ENCODE measurements at regions not wholly inside any gene's neighbourhood (a gene's known extent, or its start where the extent isn't known, plus 50 kb on each side); places are given as distances from the start of the nearest gene placed in this dataset.
A peak's percentile ranks its signal among the peaks of the same experiment; 100 is the strongest.

- Histone ChIP-seq H4K20me1 (ENCODE audit: control insufficient read depth, extremely low read depth, insufficient read depth, low read length) (no peaks in the 10 kb centered on the region), H3K36me3 (ENCODE audit: control insufficient read depth, insufficient read depth, low read length) (no peaks in the 10 kb centered on the region), H3K4me2 (ENCODE audit: extremely low read depth, insufficient read depth, low read length) (no peak overlapping the region), H3K9ac (ENCODE audit: insufficient read depth, low read length) (no peak overlapping the region), H3K9me3 (ENCODE audit: control insufficient read depth, insufficient read depth, low read depth, low read length) (no peaks in the 10 kb centered on the region), H3K27me3 (ENCODE audit: control insufficient read depth, insufficient read depth, low read length) (no peaks in the 10 kb centered on the region), H3K4me3 (replicated peaks in 1 of 4; ENCODE audit: control extremely low read depth in 1 of 4, insufficient read depth in 1 of 4, low read depth in 3 of 4, low read length in 4 of 4) (no peak overlapping the region), H3K27ac (ENCODE audit: insufficient read depth, low read length) (no peak overlapping the region), H3K4me1 (ENCODE audit: control insufficient read depth, extremely low read depth, insufficient read depth, low read length) (no peaks in the 10 kb centered on the region), H2AFZ (ENCODE audit: low read length) (no peak overlapping the region), H3K79me2 (ENCODE audit: control insufficient read depth, insufficient read depth, low read length) (no peaks in the 10 kb centered on the region)
- no peak for TF ChIP-seq CTCF (conservative IDR thresholded peaks at IDR 0.05 in 1 of 2, IDR thresholded peaks at IDR 0.05 in 1 of 2; ENCODE audit: low read depth in 1 of 2, low read length in 2 of 2)
- TF ChIP-seq EZH2 (IDR thresholded peaks at IDR 0.05; ENCODE audit: low read length, missing control alignments) = no peak
- no peak for DNase-seq (ENCODE audit: low read depth in 2 of 2)
Observed at GRCh38 chr2:241947004-241947350, 77.4 kb downstream of the RTP5 start.

- H3K36me3 ChIP-seq (ENCODE audit: control insufficient read depth, insufficient read depth, low read length) = no peaks in the 10 kb centered on the region
- H3K4me3 ChIP-seq (replicated peaks in 1 of 4; ENCODE audit: control extremely low read depth in 1 of 4, insufficient read depth in 1 of 4, low read depth in 3 of 4, low read length in 4 of 4) = no peak overlapping the region
- no peaks in the 10 kb centered on the region for H4K20me1 ChIP-seq (ENCODE audit: control insufficient read depth, extremely low read depth, insufficient read depth, low read length)
- H3K79me2 ChIP-seq (ENCODE audit: control insufficient read depth, insufficient read depth, low read length) = no peaks in the 10 kb centered on the region
- H3K27ac ChIP-seq (ENCODE audit: insufficient read depth, low read length) = no peak overlapping the region
- no peak overlapping the region for H3K4me2 ChIP-seq (ENCODE audit: extremely low read depth, insufficient read depth, low read length)
- H3K27me3 ChIP-seq (ENCODE audit: control insufficient read depth, insufficient read depth, low read length) = no peaks in the 10 kb centered on the region
- H3K9me3 ChIP-seq (ENCODE audit: control insufficient read depth, insufficient read depth, low read depth, low read length) = no peaks in the 10 kb centered on the region
- TF ChIP-seq CTCF (conservative IDR thresholded peaks at IDR 0.05 in 1 of 2, IDR thresholded peaks at IDR 0.05 in 1 of 2; ENCODE audit: low read depth in 1 of 2, low read length in 2 of 2) = no peak
- no peak for TF ChIP-seq EZH2 (IDR thresholded peaks at IDR 0.05; ENCODE audit: low read length, missing control alignments)
- H2AFZ ChIP-seq (ENCODE audit: low read length) = no peak overlapping the region
- no peaks in the 10 kb centered on the region for H3K4me1 ChIP-seq (ENCODE audit: control insufficient read depth, extremely low read depth, insufficient read depth, low read length)
- H3K9ac ChIP-seq (ENCODE audit: insufficient read depth, low read length) = no peak overlapping the region
- DNase-seq (ENCODE audit: low read depth in 2 of 2) = no peak
Observed at GRCh38 chr2:241947401-241947800, 77.9 kb downstream of the RTP5 start.

GRCh38 chr2:241947876-241948275 is 78.3 kb downstream of the RTP5 start:
- H3K4me2 ChIP-seq (ENCODE audit: extremely low read depth, insufficient read depth, low read length) = no peak overlapping the region
- no peaks in the 10 kb centered on the region for H3K27me3 ChIP-seq (ENCODE audit: control insufficient read depth, insufficient read depth, low read length)
- H3K27ac ChIP-seq (ENCODE audit: insufficient read depth, low read length) = no peak overlapping the region
- no peaks in the 10 kb centered on the region for H3K4me1 ChIP-seq (ENCODE audit: control insufficient read depth, extremely low read depth, insufficient read depth, low read length)
- DNase-seq (ENCODE audit: low read depth in 2 of 2) = no peak
- H3K9me3 ChIP-seq (ENCODE audit: control insufficient read depth, insufficient read depth, low read depth, low read length) = no peaks in the 10 kb centered on the region
- H3K79me2 ChIP-seq (ENCODE audit: control insufficient read depth, insufficient read depth, low read length) = no peaks in the 10 kb centered on the region
- H3K9ac ChIP-seq (ENCODE audit: insufficient read depth, low read length) = peak overlapping the region; percentile 7
- H2AFZ ChIP-seq (ENCODE audit: low read length) = no peak overlapping the region
- no peaks in the 10 kb centered on the region for H4K20me1 ChIP-seq (ENCODE audit: control insufficient read depth, extremely low read depth, insufficient read depth, low read length)
- H3K36me3 ChIP-seq (ENCODE audit: control insufficient read depth, insufficient read depth, low read length) = no peaks in the 10 kb centered on the region
- TF ChIP-seq EZH2 (IDR thresholded peaks at IDR 0.05; ENCODE audit: low read length, missing control alignments) (no peak), CTCF (conservative IDR thresholded peaks at IDR 0.05 in 1 of 2, IDR thresholded peaks at IDR 0.05 in 1 of 2; ENCODE audit: low read depth in 1 of 2, low read length in 2 of 2) (no peak)
- H3K4me3 ChIP-seq (replicated peaks in 1 of 4; ENCODE audit: control extremely low read depth in 1 of 4, insufficient read depth in 1 of 4, low read depth in 3 of 4, low read length in 4 of 4) = no peak overlapping the region

Data from fibroblast of lung (primary cell).